OCI-LY7 (cell line): ENCODE measurements at regions not wholly inside any gene's neighbourhood (a gene's known extent, or its start where the extent isn't known, plus 50 kb on each side); places are given as distances from the start of the nearest gene placed in this dataset.

Experiments
- BruUV-seq: library from RNA; stranded (reverse); fragments of 400-500 nt; replicated peaks from 2 replicates; lab custom pipeline; 2021; lab: Mats Ljungman, UMichigan
- CTCF ChIA-PET: fragments of 300-600 bp; sonication (Branson Sonifier 250); formaldehyde crosslinking; loops from one replicate; lab custom pipeline; 2022; ENCODE audit warnings: antibody characterized with exemption; ENCODE audit not compliant: unreplicated experiment; lab: Charles Lee
- POLR2A ChIA-PET: fragments of 300-600 bp; sonication (Branson Sonifier 250); formaldehyde crosslinking; loops from one replicate; lab custom pipeline; 2022; ENCODE audit warnings: antibody characterized with exemption; lab: Charles Lee
- DNase-seq: peaks from one replicate; pipeline ENCODE4 v3.0.0-alpha.2; 2015; ENCODE audit warnings: low spot score
- H2AFZ ChIP-seq: fragments of 200-600 bp; sonication (generic), shearing (Covaris generic); 2 replicates; pipeline ENCODE4 v1.6.1; 2014; ENCODE audit warnings: mild to moderate bottlenecking, antibody characterized with exemption, low read length, moderate library complexity
- H3K27ac ChIP-seq: fragments of 200-600 bp; sonication (generic); 2 replicates; pipeline ENCODE4 v1.5.1; 2014; ENCODE audit warnings: mixed run types, low read depth, mild to moderate bottlenecking, moderate library complexity, low read length, inconsistent platforms; ENCODE audit not compliant: poor library complexity, severe bottlenecking
- H3K36me3 ChIP-seq: fragments of 200-600 bp; sonication (generic); 2 replicates; pipeline ENCODE4 v1.6.1; 2014; ENCODE audit warnings: mild to moderate bottlenecking, antibody characterized with exemption, low read length, moderate library complexity, mixed read lengths; ENCODE audit not compliant: insufficient read depth
- H3K4me1 ChIP-seq: fragments of 200-600 bp; sonication (generic); 2 replicates; pipeline ENCODE4 v1.5.1; 2014; ENCODE audit warnings: mild to moderate bottlenecking, low read length; ENCODE audit not compliant: insufficient read depth, poor library complexity, severe bottlenecking
- H3K4me2 ChIP-seq: fragments of 200-600 bp; sonication (generic); 2 replicates; pipeline ENCODE4 v1.6.1; 2014; ENCODE audit warnings: mild to moderate bottlenecking, low read length
- H3K4me3 ChIP-seq: fragments of 200-600 bp; sonication (generic); 2 replicates; pipeline ENCODE4 v1.5.1; 2014; ENCODE audit warnings: mild to moderate bottlenecking, low read depth, low read length; ENCODE audit not compliant: poor library complexity, severe bottlenecking
- H3K79me2 ChIP-seq: fragments of 200-600 bp; sonication (generic); 2 replicates; pipeline ENCODE4 v1.6.1; 2016; ENCODE audit warnings: low read depth, mild to moderate bottlenecking, low read length, moderate library complexity, mixed read lengths; ENCODE audit not compliant: insufficient read depth
- H3K9me2 ChIP-seq: fragments of 200-600 bp; sonication (generic); 2 replicates; pipeline ENCODE4 v1.6.1; 2016; ENCODE audit warnings: mild to moderate bottlenecking, low read length, mixed read lengths; ENCODE audit not compliant: insufficient read depth
- H3K9me3 ChIP-seq: fragments of 200-600 bp; sonication (generic); 2 replicates; pipeline ENCODE4 v1.6.1; 2014; ENCODE audit warnings: mild to moderate bottlenecking, mixed run types, low read length, mixed read lengths
- H4K20me1 ChIP-seq: fragments of 200-600 bp; sonication (generic); 2 replicates; pipeline ENCODE4 v1.6.1; 2014; ENCODE audit warnings: mild to moderate bottlenecking, antibody characterized with exemption, low read length, moderate library complexity, mixed read lengths; ENCODE audit not compliant: insufficient read depth
- EZH2phosphoT487 ChIP-seq: fragments of 200-600 bp; sonication (generic); IDR thresholded peaks from 2 replicates; pipeline ENCODE4 v1.6.1; 2018; ENCODE audit warnings: low read depth, borderline replicate concordance, mild to moderate bottlenecking, mixed run types, antibody characterized with exemption, low read length, moderate library complexity, mixed read lengths
- intact Hi-C: fragments of 100-400 bp; cut with micrococcal nuclease; formaldehyde crosslinking; loops from one replicate; pipeline ENCODE4 v1.10.0; 2022; ENCODE audit not compliant: unreplicated experiment
- TF ChIP-seq, protein P1 (sequence below): fragments of 200-600 bp; sonication (generic); conservative IDR thresholded peaks from 2 replicates; pipeline ENCODE4 v1.5.1; 2014; ENCODE audit warnings: mild to moderate bottlenecking, antibody characterized with exemption, low read length, moderate library complexity, mixed read lengths

DNA sequence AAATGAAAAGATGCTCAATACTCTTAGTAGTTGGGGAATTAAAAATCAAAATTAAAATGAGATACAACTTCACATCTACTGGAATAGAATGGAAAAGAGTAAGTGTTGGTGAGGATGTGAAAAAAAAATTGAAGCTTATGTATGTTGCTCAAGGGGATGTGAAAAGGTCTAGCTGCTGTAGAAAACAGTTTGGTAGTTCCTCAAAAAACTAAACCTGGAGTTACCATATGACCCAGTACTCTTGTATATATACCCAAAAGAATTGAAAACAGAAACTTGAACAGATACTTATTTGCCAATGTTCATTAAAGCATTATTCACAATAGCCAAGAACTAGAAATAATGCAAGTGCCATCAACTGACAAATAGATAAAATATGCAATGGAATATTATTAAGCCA, 208.4 kb downstream of the FIGN start:
- intact Hi-C loops: no loop called here
- Histone ChIP-seq H4K20me1 (no peaks in the 10 kb centered on the region), H3K4me1 (no peaks in the 10 kb centered on the region), H3K4me3 (no peak overlapping the region), H2AFZ (no peak overlapping the region), H3K4me2 (no peak overlapping the region), H3K79me2 (no peaks in the 10 kb centered on the region), H3K36me3 (no peaks in the 10 kb centered on the region), H3K9me3 (no peaks in the 10 kb centered on the region), H3K27ac (no peak overlapping the region), H3K9me2 (no peaks in the 10 kb centered on the region)
- DNase-seq: no peak
- POLR2A ChIA-PET: no interaction called here
- no TSS peak for BruUV-seq
- CTCF ChIA-PET: no interaction called here
- TF ChIP-seq EZH2phosphoT487: no peak
- TF ChIP-seq, protein P1, sequence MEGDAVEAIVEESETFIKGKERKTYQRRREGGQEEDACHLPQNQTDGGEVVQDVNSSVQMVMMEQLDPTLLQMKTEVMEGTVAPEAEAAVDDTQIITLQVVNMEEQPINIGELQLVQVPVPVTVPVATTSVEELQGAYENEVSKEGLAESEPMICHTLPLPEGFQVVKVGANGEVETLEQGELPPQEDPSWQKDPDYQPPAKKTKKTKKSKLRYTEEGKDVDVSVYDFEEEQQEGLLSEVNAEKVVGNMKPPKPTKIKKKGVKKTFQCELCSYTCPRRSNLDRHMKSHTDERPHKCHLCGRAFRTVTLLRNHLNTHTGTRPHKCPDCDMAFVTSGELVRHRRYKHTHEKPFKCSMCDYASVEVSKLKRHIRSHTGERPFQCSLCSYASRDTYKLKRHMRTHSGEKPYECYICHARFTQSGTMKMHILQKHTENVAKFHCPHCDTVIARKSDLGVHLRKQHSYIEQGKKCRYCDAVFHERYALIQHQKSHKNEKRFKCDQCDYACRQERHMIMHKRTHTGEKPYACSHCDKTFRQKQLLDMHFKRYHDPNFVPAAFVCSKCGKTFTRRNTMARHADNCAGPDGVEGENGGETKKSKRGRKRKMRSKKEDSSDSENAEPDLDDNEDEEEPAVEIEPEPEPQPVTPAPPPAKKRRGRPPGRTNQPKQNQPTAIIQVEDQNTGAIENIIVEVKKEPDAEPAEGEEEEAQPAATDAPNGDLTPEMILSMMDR: no peak

DNA sequence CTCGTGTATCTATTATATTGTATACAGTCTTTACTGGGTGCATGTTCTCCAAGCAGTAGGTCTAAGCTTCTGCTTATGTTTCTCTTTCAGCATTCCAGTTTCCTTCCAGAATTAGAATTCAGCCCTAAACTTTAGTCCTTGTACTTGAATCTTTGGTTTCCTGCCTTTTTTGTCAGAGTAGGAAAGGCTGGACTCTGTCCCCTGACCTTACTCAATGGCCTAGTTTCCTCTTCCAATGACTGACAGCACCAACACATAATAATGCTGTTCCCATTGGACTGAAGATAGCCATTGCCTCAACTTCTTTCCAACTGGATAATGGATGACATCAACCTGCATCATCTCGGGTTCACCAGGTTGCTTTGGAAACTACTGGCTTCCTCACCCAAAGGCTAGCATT, 217.0 kb downstream of the FIGN start:
- H2AFZ ChIP-seq: no peak overlapping the region
- intact Hi-C loops: no loop called here
- H3K9me3 ChIP-seq: no peaks in the 10 kb centered on the region
- H3K79me2 ChIP-seq: no peaks in the 10 kb centered on the region
- H3K4me3 ChIP-seq: no peak overlapping the region
- DNase-seq: no peak
- no peaks in the 10 kb centered on the region for H3K4me1 ChIP-seq
- no peak overlapping the region for H3K4me2 ChIP-seq
- no TSS peak for BruUV-seq
- ChIA-PET CTCF (no interaction called here), POLR2A (no interaction called here)
- no peak for TF ChIP-seq EZH2phosphoT487
- TF ChIP-seq, protein P1: no peak
- no peak overlapping the region for H3K27ac ChIP-seq
- H4K20me1 ChIP-seq: no peaks in the 10 kb centered on the region
- no peaks in the 10 kb centered on the region for H3K9me2 ChIP-seq
- H3K36me3 ChIP-seq: no peaks in the 10 kb centered on the region

- no peaks in the 10 kb centered on the region for H3K79me2 ChIP-seq
- H4K20me1 ChIP-seq: no peaks in the 10 kb centered on the region
- no peaks in the 10 kb centered on the region for H3K36me3 ChIP-seq
- no peak for TF ChIP-seq EZH2phosphoT487
- TF ChIP-seq, protein P1: no peak
- no peaks in the 10 kb centered on the region for H3K9me3 ChIP-seq
- no peak overlapping the region for H3K27ac ChIP-seq
- no peak overlapping the region for H2AFZ ChIP-seq
- H3K4me1 ChIP-seq: no peaks in the 10 kb centered on the region
- H3K4me3 ChIP-seq: no peak overlapping the region
- DNase-seq: no peak
- no peak overlapping the region for H3K4me2 ChIP-seq
- intact Hi-C loops: no loop called here
- ChIA-PET POLR2A (no interaction called here), CTCF (no interaction called here)
- H3K9me2 ChIP-seq: no peaks in the 10 kb centered on the region
- no TSS peak for BruUV-seq
Measured at GRCh38 chr2:163515836-163516235, 220.0 kb downstream of the FIGN start.
